Eye (tissue), 1 donor: ENCODE measurements at regions not wholly inside any gene's neighbourhood (a gene's known extent, or its start where the extent isn't known, plus 50 kb on each side); places are given as distances from the start of the nearest gene placed in this dataset.
"Not testable (repeated sequence)": the region's sequence is repeated elsewhere in the genome, so short reads cannot be mapped to it uniquely, and the experiment has no call there.

Experiments used
- DNase-seq: peaks from one replicate; pipeline ENCODE4 v3.0.0-alpha.2; 2015

DNA sequence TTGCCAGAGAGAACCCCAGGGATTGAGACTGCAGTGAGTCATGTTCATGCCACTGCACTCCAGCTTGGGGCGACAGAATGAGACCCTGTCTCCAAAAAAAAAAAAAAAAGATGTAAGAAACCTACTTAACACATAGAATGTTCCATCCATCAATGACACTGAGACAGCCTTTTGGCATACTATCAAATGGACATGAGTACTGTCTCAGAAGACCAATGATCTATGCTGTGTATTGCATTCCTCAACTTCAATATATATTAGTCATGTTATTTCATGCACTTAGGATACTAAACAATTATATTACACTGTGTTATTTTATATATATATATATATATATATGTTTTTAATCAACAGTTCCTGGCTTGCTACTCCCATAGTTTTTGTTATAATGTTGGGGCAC lies 57.1 kb upstream of the ANKH start:
- no peak for DNase-seq

DNA sequence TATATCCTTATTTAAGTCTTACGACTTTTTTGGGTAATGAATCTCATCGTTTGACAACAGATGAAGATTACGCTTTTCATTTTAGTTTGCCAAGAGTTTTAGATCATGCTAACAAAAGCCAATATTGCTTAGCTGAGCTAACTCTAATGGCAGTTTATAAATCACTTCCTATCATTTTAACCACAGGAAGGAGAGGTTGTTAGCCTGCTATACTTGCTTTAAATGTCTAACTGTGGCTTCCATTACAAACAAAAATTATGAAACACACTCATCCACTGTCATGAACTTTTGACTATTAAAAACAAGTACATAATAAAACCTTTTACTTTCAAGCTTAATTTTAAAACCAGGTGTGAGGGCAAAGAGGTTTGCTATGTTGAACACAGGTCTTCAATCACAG lies 53.7 kb upstream of the ANKH start:
- no peak for DNase-seq

DNA sequence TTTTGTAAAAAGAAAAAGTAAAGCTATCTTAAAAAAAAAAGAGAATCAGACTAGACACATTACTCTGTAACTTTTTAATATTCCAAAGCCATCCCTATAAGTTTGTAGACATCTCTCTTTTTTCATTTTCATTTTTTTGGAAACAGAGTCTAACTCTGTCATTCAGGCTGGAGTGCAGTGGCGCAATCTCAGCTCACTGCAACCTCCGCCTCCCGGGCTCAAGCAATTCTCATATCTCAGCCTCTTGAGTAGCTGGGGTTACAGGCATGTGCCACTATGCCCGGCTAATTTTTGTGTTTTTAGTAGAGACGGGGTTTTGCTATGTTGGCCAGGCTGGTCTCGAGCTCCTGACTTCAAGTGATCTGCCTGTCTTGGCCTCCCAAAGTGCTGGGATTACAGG lies 51.4 kb upstream of the ANKH start:
- DNase-seq: not testable (repeated sequence)

DNA sequence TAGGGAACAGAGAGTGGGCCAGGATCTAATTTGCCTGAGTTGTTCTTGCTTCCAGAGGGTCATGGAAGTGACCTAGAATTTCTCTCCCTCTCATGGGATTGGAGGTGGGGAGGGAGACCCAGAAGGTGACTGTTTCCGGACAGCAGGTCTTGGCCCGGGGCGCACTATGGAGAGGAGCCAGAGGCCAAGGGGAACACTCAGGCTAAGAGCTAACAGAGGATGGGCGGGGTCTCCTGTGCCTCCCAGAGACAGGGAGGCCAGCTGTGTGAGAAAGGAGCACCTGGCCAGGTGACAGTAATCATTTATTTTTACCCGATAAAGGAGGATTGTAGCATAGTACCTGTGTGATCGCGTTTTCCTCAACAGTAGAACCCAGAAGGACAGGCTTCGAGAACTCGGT lies 50.9 kb upstream of the ANKH start:
- DNase-seq: no peak
